Ishikawa (cell line): ENCODE measurements at regions not wholly inside any gene's neighbourhood (a gene's known extent, or its start where the extent isn't known, plus 50 kb on each side); places are given as distances from the start of the nearest gene placed in this dataset.

ENCODE experiments used
- CREB1 ChIP-seq: IDR thresholded peaks from 2 replicates; pipeline ENCODE4 v1.6.1; 2012; ENCODE audit warnings: low read depth
- FOXM1 ChIP-seq: IDR thresholded peaks from 2 replicates; pipeline ENCODE4 v1.6.1; 2012; ENCODE audit warnings: low read depth, borderline replicate concordance
- RAD21 ChIP-seq: IDR thresholded peaks from 2 replicates; pipeline ENCODE4 v1.6.1; 2012; ENCODE audit warnings: low read depth
- TAF1 ChIP-seq: IDR thresholded peaks from 2 replicates; pipeline ENCODE4 v1.6.1; 2012; ENCODE audit warnings: low read depth, mild to moderate bottlenecking
- YY1 ChIP-seq: IDR thresholded peaks from 2 replicates; pipeline ENCODE4 v1.6.1; 2012; ENCODE audit warnings: low read depth

- no peak for TF ChIP-seq YY1
- no peak for TF ChIP-seq FOXM1
- no peak for TF ChIP-seq RAD21
- no peak for TF ChIP-seq TAF1
- no peak for TF ChIP-seq CREB1
Measured at GRCh38 chr5:145463634-145464033, 371.5 kb downstream of the PRELID2 start.
